DOHH2 (cell line): ENCODE measurements at regions not wholly inside any gene's neighbourhood (a gene's known extent, or its start where the extent isn't known, plus 50 kb on each side); places are given as distances from the start of the nearest gene placed in this dataset.

Source experiments
- EZH2phosphoT487 ChIP-seq: fragments of 200-600 bp; sonication (generic); IDR thresholded peaks from 2 replicates; pipeline ENCODE4 v1.6.1; 2017; ENCODE audit warnings: borderline replicate concordance, mild to moderate bottlenecking, antibody characterized with exemption, low read length, moderate library complexity, mixed read lengths
- TF ChIP-seq, protein P1 (sequence below): fragments of 200-600 bp; sonication (generic); IDR thresholded peaks from one replicate; pipeline ENCODE4 v1.5.1; 2014; ENCODE audit warnings: antibody characterized with exemption, mild to moderate bottlenecking, low read depth, low read length; ENCODE audit not compliant: poor library complexity, severe bottlenecking

GRCh38 chr2:186959486-186959885 is 110.5 kb upstream of the ZSWIM2 start:
- TF ChIP-seq, protein P1, sequence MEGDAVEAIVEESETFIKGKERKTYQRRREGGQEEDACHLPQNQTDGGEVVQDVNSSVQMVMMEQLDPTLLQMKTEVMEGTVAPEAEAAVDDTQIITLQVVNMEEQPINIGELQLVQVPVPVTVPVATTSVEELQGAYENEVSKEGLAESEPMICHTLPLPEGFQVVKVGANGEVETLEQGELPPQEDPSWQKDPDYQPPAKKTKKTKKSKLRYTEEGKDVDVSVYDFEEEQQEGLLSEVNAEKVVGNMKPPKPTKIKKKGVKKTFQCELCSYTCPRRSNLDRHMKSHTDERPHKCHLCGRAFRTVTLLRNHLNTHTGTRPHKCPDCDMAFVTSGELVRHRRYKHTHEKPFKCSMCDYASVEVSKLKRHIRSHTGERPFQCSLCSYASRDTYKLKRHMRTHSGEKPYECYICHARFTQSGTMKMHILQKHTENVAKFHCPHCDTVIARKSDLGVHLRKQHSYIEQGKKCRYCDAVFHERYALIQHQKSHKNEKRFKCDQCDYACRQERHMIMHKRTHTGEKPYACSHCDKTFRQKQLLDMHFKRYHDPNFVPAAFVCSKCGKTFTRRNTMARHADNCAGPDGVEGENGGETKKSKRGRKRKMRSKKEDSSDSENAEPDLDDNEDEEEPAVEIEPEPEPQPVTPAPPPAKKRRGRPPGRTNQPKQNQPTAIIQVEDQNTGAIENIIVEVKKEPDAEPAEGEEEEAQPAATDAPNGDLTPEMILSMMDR: no peak
- TF ChIP-seq EZH2phosphoT487: no peak
